ENCODE measurements at regions not wholly inside any gene's neighbourhood (a gene's known extent, or its start where the extent isn't known, plus 50 kb on each side); places are given as distances from the start of the nearest gene placed in this dataset.

DNA sequence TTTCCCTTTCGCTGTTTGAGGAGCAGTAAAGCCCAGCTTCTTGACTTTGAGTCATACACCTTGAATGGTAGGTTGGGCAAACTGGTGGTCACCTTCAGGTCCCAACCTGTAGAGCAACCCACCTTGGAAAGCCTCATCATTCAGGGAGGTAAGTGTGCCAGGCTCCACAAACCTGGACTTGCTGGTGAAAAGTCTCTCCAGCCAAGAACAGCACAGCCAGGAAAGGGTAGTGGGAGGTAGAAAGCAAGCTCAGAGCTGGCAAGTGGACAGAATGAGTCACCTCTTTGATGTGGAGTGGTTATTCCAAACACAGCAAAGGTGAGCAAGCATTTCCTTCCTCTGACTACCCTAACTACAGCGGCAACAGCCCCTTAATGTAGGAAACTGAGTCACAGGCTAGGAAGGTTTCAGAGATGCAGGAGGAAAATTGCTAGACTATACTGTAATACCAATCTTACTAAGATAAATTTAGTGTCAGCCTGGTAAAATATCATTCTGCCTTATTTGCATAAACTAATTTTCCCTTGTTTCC is 117.5 kb upstream of the MTAP start:
- DNase-seq = no peak
- no peaks in the 10 kb centered on the region for H3K27me3 ChIP-seq
- TF ChIP-seq, protein P1, sequence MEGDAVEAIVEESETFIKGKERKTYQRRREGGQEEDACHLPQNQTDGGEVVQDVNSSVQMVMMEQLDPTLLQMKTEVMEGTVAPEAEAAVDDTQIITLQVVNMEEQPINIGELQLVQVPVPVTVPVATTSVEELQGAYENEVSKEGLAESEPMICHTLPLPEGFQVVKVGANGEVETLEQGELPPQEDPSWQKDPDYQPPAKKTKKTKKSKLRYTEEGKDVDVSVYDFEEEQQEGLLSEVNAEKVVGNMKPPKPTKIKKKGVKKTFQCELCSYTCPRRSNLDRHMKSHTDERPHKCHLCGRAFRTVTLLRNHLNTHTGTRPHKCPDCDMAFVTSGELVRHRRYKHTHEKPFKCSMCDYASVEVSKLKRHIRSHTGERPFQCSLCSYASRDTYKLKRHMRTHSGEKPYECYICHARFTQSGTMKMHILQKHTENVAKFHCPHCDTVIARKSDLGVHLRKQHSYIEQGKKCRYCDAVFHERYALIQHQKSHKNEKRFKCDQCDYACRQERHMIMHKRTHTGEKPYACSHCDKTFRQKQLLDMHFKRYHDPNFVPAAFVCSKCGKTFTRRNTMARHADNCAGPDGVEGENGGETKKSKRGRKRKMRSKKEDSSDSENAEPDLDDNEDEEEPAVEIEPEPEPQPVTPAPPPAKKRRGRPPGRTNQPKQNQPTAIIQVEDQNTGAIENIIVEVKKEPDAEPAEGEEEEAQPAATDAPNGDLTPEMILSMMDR (IDR thresholded peaks at IDR 0.05; ENCODE audit: low read depth, low read length) = no peak
- H3K9me3 ChIP-seq = no peaks in the 10 kb centered on the region
- H3K4me1 ChIP-seq = no peaks in the 10 kb centered on the region
- no peak overlapping the region for H3K4me3 ChIP-seq (ENCODE audit: low read depth, low read length)
- no peaks in the 10 kb centered on the region for H3K36me3 ChIP-seq

DNA sequence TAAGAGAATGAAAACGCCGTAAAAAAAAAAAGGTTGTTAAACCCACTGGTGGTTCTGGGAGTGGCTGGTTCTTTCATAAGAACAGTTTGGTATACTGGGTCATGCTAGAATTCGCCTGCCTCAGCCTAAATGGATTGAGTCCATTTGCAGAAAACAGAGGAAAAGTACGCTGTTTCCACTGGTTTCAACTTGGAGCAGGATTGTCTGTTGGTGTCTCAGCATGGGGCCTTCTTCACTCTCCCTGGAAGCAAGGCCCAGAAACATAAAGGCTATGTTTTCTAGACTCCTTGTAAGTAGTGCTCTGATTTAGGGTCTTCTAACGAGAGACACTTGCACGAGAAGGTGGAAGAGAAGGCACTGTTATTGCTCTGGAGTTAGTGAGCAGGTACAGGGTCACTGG is 116.9 kb upstream of the MTAP start:
- H3K9me3 ChIP-seq = no peaks in the 10 kb centered on the region
- no peak overlapping the region for H3K4me3 ChIP-seq (ENCODE audit: low read depth, low read length)
- no peaks in the 10 kb centered on the region for H3K4me1 ChIP-seq
- no peaks in the 10 kb centered on the region for H3K27me3 ChIP-seq
- H3K36me3 ChIP-seq = no peaks in the 10 kb centered on the region
- TF ChIP-seq, protein P1 (IDR thresholded peaks at IDR 0.05; ENCODE audit: low read depth, low read length) = no peak
- no peak for DNase-seq

DNA sequence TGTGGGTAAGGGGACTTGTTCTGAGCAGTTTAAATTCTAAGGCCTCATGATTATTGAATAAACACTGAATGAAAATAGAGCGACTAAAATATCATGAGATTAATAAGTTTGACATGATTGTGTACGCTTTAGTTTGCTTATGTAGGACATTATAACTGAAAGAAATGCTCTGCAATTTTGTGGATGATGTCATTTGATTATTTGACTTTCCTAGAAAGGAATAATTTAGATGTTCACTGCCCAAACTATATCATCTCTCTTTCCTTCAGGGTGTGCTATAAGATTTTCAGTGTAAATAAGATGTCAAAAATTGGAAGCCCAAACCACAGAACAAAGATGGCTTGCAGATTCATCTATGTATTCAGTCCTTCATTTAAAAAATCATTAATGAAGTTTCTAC is 115.7 kb upstream of the MTAP start:
- Histone ChIP-seq H3K27me3 (no peaks in the 10 kb centered on the region), H3K9me3 (no peaks in the 10 kb centered on the region), H3K4me3 (ENCODE audit: low read depth, low read length) (no peak overlapping the region), H3K36me3 (no peaks in the 10 kb centered on the region), H3K4me1 (no peaks in the 10 kb centered on the region)
- TF ChIP-seq, protein P1 (IDR thresholded peaks at IDR 0.05; ENCODE audit: low read depth, low read length) = no peak
- DNase-seq = no peak

DNA sequence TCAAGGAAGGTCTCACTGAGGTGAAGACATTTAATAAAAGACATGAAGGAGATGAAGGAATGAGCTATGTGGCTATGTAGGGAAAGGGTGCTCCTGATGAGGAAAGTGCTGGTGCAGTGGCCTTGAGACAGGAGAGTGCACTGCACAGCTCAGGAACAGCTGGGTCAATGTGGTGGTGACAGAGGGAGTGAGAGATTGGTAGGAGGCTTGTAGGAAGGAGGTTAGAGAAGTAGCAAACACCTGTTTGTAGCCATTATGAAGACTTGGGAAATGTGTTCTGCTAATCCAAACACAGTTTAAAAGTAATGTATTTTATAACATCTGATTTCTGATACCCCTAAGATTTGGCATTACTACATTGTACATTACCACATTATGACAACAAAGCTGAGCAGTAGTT is 115.1 kb upstream of the MTAP start:
- H3K9me3 ChIP-seq = no peaks in the 10 kb centered on the region
- DNase-seq = no peak
- H3K27me3 ChIP-seq = no peaks in the 10 kb centered on the region
- no peaks in the 10 kb centered on the region for H3K4me1 ChIP-seq
- TF ChIP-seq, protein P1 (IDR thresholded peaks at IDR 0.05; ENCODE audit: low read depth, low read length) = no peak
- H3K36me3 ChIP-seq = no peaks in the 10 kb centered on the region
- no peak overlapping the region for H3K4me3 ChIP-seq (ENCODE audit: low read depth, low read length)

DNA sequence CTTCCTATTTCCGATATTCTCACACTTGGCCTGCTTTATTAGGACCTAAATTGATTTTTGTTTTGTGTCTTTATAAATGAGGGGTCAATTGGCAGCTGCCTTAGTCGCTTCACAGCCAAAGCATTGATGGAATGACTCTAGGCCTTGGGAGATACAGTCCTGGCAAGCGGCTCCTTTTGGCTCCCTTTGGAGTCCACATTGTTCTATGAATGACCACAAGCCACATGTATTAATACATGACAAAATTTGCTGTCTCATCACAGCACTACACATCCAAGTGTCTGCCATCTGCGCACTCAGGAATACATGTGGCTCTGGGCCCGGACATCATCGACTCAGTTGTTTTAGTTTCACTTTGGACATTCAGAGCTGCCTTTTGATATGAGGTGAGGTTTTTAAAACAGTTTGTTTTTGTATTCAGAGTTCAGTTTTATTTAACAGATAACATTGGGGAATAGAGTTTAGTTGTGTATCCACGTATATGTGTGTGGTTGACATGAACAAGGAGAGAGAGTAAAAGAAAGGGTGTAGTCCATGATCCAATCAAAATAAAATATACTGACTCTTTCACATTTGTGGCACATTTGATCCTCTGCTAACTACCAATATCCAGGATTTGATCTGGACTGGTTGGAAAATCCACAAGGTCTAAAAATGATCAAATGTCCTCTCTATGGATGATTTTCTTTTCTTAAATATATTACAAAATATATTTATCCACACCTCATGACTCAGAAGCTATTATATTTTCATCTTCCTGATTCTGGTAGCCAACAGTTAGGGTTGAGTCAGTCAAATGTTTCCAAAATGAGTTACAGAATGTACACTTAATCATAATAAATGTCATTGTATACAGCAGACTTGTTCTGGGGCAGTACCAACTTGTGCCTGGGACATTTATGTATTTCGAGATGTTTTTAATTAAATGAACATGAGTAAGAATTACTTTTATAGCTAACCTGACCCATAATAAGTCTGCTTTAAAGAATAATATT is 114.0 kb upstream of the MTAP start:
- H3K4me1 ChIP-seq = no peaks in the 10 kb centered on the region
- H3K36me3 ChIP-seq = no peaks in the 10 kb centered on the region
- no peaks in the 10 kb centered on the region for H3K27me3 ChIP-seq
- H3K4me3 ChIP-seq (ENCODE audit: low read depth, low read length) = no peak overlapping the region
- H3K9me3 ChIP-seq = no peaks in the 10 kb centered on the region
- TF ChIP-seq, protein P1 (IDR thresholded peaks at IDR 0.05; ENCODE audit: low read depth, low read length) = no peak
- no peak for DNase-seq

DNA sequence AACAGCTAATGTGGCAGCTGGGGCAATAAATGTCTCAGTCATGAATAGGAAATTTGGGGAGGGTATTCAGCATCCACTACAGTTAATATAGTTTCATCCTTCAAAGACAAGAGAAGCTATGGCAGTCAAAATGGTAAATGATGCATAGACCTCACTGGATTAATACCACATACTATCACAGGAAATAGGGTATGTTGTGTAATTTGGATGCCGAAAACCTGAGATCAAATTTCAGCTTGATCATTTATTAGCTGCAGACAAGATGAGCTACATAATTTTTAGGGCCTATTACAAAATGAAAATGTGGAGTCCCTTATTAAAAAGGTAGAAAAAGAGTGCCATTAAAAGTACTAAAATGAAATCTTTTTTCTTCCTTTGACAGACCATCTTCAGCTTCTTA is 112.6 kb upstream of the MTAP start:
- Histone ChIP-seq H3K4me3 (ENCODE audit: low read depth, low read length) (no peak overlapping the region), H3K27me3 (no peaks in the 10 kb centered on the region), H3K36me3 (no peaks in the 10 kb centered on the region), H3K4me1 (no peaks in the 10 kb centered on the region), H3K9me3 (no peaks in the 10 kb centered on the region)
- DNase-seq = no peak
- TF ChIP-seq, protein P1 (IDR thresholded peaks at IDR 0.05; ENCODE audit: low read depth, low read length) = no peak
